ENCODE measurements at regions not wholly inside any gene's neighbourhood (a gene's known extent, or its start where the extent isn't known, plus 50 kb on each side); places are given as distances from the start of the nearest gene placed in this dataset.

DNA sequence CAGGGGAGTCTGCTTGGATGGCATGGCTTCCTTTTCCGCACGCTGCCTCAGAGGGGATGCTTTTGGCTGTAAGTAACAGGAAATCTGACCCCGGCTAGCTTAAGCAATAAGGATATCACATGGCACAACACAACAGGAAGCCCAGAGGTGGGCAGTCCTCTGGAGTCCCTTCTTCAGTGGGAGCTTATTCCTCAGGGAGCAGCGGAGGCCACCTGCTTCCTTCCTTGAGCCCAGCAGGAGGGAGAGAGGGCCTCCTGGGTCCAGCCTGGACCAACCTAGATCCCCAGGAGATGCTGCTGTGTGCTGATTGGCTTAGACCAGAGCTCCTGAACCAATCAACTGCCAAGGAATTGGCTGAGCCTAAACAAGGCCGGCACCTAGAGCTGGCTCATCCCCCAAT, 66.3 kb downstream of the C9orf50 start:
- no peak for TF ChIP-seq POLR2A (IDR thresholded peaks at IDR 0.05)
- TF ChIP-seq, protein P1, sequence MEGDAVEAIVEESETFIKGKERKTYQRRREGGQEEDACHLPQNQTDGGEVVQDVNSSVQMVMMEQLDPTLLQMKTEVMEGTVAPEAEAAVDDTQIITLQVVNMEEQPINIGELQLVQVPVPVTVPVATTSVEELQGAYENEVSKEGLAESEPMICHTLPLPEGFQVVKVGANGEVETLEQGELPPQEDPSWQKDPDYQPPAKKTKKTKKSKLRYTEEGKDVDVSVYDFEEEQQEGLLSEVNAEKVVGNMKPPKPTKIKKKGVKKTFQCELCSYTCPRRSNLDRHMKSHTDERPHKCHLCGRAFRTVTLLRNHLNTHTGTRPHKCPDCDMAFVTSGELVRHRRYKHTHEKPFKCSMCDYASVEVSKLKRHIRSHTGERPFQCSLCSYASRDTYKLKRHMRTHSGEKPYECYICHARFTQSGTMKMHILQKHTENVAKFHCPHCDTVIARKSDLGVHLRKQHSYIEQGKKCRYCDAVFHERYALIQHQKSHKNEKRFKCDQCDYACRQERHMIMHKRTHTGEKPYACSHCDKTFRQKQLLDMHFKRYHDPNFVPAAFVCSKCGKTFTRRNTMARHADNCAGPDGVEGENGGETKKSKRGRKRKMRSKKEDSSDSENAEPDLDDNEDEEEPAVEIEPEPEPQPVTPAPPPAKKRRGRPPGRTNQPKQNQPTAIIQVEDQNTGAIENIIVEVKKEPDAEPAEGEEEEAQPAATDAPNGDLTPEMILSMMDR (IDR thresholded peaks at IDR 0.05) = no peak
- no peak for TF ChIP-seq POLR2AphosphoS5 (IDR thresholded peaks at IDR 0.05)
- no peak for TF ChIP-seq EP300 (IDR thresholded peaks at IDR 0.05)
